Small intestine (tissue), 7 donors: ENCODE measurements at regions not wholly inside any gene's neighbourhood (a gene's known extent, or its start where the extent isn't known, plus 50 kb on each side); places are given as distances from the start of the nearest gene placed in this dataset.

Experiments
- DNase-seq, 2 donors: peaks; one replicate each; pipeline versions ENCODE4 v3.0.0 to v3.0.0-alpha.2; 2013
- FAIRE-seq: peaks from 2 replicates; lab custom pipeline; 2012; peaks lifted over from hg19 to GRCh38; lab: Jason Lieb, UNC
- H3K27ac ChIP-seq, 3 donors: one replicate each; pipeline ENCODE4 v1.5.1; 2013; ENCODE audit warnings: low read length in 2 of 3, mild to moderate bottlenecking in 2 of 3, control low read depth in 1 of 3, inconsistent platforms in 1 of 3, low read depth in 1 of 3, moderate library complexity in 1 of 3
- H3K27me3 ChIP-seq, 3 donors: one replicate each; pipeline ENCODE4 v1.6.1; 2013; ENCODE audit warnings: low read length in 3 of 3, inconsistent platforms in 1 of 3; ENCODE audit not compliant: control insufficient read depth in 3 of 3, insufficient read depth in 3 of 3
- H3K36me3 ChIP-seq, 3 donors: one replicate each; pipeline ENCODE4 v1.6.1; 2013; ENCODE audit warnings: low read length in 3 of 3, inconsistent platforms in 1 of 3, low read depth in 1 of 3, mild to moderate bottlenecking in 1 of 3, moderate library complexity in 1 of 3; ENCODE audit not compliant: control insufficient read depth in 3 of 3, insufficient read depth in 2 of 3
- H3K4me1 ChIP-seq, 3 donors: one replicate each; pipeline ENCODE4 v1.6.1; 2013; ENCODE audit warnings: low read length in 2 of 3, inconsistent platforms in 1 of 3, low read depth in 1 of 3, mild to moderate bottlenecking in 1 of 3, moderate library complexity in 1 of 3; ENCODE audit not compliant: control insufficient read depth in 3 of 3, insufficient read depth in 2 of 3
- H3K4me3 ChIP-seq, 3 donors: one replicate each; pipeline ENCODE4 v1.5.1; 2013; ENCODE audit warnings: low read length in 3 of 3, control low read depth in 1 of 3, inconsistent platforms in 1 of 3, low read depth in 1 of 3, mild to moderate bottlenecking in 1 of 3, moderate library complexity in 1 of 3
- H3K9me3 ChIP-seq, 2 donors: one replicate each; pipeline ENCODE4 v1.6.1; 2013; ENCODE audit warnings: low read depth in 1 of 2, low read length in 1 of 2; ENCODE audit not compliant: control insufficient read depth in 2 of 2, insufficient read depth in 1 of 2
- WGBS, 3 donors: extraction: QIAGEN DNeasy Blood & Tissue Kit; methylation state at CpG; one replicate each; pipeline ENCODE4 v1.1.7; 2013; 5-methylcytosine and 5-hydroxymethylcytosine counted together
- donor health status: healthy with polysubstance abuse.
- donor health status: control.
- donor health status: control.
- donor health status: Bipolar disorder and iron deficiency.
- donor health status: healthy.

DNA sequence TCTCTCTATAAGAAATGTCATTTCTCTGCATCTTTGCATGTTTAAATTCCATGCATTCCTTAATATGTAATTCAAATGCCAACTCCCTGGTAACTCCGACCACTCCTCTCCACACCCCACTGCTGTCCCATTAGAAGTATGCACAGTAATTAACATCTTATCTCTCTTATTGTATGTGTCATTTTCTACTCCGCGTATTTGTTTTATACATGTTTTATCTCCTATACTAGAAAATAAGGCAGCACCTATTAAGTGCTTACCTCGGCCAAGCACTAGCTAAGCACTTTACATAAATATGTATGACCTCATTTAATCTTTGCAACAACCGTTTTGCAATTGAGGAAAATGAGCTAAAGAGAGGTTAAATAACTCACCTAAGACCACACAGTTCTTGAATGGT is 469.8 kb downstream of the BCAT1 start:
- H3K27me3 ChIP-seq: no peaks in the 10 kb centered on the region
- FAIRE-seq (no peak), DNase-seq (no peak)
- no peak overlapping the region for H3K4me3 ChIP-seq
- H3K27ac ChIP-seq: no peak overlapping the region
- H3K9me3 ChIP-seq: no peaks in the 10 kb centered on the region
- H3K4me1 ChIP-seq: no peaks in the 10 kb centered on the region
- no peaks in the 10 kb centered on the region for H3K36me3 ChIP-seq
- WGBS, 3 donors: 35 to 78% (median 56%) methylated on average over 5 of the region's 5 CpGs

DNA sequence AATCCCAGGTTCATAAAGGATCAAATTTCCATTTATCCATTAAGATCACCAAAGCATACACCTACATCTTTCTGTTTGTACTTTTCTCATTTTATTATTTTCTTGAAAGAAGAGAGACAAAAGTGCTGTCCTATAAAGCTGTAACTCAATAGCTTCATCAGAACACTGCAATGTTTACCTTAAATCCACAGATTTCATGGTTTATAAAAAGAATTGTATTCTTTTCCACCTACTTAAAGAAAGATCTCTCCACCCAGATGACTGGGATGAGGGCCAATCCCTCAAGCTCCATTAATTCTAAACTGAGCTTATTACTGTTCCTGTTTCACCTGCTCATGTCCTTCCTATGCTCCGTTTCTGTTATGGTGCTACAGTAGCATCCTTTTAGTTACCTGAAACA is 470.6 kb downstream of the BCAT1 start:
- 74 to 87% (median 87%) methylated on average over 1 of the region's 1 CpG for WGBS, 3 donors
- Histone ChIP-seq H3K4me3 (no peak overlapping the region), H3K27me3 (no peaks in the 10 kb centered on the region), H3K9me3 (no peaks in the 10 kb centered on the region), H3K27ac (no peak overlapping the region), H3K4me1 (no peaks in the 10 kb centered on the region), H3K36me3 (no peaks in the 10 kb centered on the region)
- FAIRE-seq (no peak), DNase-seq (no peak)

DNA sequence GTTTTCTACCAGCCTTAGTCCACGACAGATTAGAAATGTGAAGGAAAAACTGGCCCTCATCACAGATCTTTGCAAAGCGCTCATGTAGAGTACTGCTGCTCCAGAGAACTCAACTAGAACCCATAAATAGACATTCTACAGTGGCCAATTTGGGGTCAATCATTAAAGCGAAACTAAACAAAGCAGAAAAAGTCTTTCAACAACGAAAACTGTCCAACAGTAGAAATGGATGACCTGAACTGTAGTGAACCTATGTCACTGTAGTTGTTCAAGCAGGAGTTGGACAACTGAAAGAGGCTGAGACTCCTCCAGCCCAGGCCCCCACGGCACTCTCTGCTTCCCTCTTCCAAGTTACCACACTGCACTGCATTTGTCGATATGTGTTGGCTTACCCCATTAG is 472.6 kb downstream of the BCAT1 start:
- Histone ChIP-seq H3K4me1 (no peaks in the 10 kb centered on the region), H3K27me3 (no peaks in the 10 kb centered on the region), H3K4me3 (no peak overlapping the region), H3K9me3 (no peaks in the 10 kb centered on the region), H3K36me3 (no peaks in the 10 kb centered on the region), H3K27ac (no peak overlapping the region)
- WGBS, 3 donors: 79 to 84% (median 80%) methylated on average over 6 of the region's 6 CpGs
- DNase-seq: no peak
- no peak for FAIRE-seq

DNA sequence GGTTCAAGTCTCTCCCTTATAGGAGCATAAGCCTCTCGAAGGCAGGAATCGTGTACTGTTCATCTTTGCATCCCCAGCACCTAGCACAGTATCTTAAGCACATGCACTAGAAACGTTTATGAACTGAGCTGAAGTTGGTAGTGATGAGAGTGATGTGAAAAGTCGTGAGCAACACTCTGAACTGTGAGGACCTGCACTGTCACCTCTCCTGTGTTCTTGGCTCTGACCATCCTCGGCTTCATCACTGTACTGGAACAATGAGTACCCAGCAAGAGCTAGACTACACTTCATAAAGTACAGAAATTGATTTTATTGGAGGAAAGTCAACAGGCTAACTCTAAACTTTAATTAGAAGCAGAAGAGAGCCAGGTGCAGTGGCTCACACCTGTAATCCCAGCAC is 473.6 kb downstream of the BCAT1 start:
- FAIRE-seq (no peak), DNase-seq (no peak)
- H3K4me1 ChIP-seq: no peaks in the 10 kb centered on the region
- H3K4me3 ChIP-seq: no peak overlapping the region
- H3K9me3 ChIP-seq: no peaks in the 10 kb centered on the region
- no peak overlapping the region for H3K27ac ChIP-seq
- H3K36me3 ChIP-seq: no peaks in the 10 kb centered on the region
- WGBS, 3 donors: 67 to 84% (median 69%) methylated on average over 5 of the region's 5 CpGs
- H3K27me3 ChIP-seq: no peaks in the 10 kb centered on the region

DNA sequence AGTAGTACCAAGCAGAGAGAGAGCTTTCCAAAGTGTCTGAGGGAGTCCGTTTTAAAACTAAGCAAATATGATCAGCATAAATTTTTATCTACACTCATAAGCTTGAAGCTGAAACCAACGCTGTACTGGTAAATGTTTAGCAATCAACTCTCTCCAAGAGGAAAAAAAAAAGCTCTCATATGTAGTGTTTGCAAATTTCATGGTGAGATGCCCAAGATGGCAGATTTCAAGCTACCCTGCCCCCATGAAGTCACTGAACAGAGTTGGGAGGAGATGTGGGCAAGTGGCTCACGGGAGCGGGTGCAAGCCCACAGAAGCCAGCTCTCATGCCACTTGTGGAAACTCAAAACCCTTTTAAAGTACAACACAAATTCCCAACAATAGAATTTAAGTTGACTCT is 475.8 kb downstream of the BCAT1 start:
- no peak for FAIRE-seq
- DNase-seq: no peak
- 50 to 79% (median 59%) methylated on average over 4 of the region's 4 CpGs for WGBS, 3 donors
- no peaks in the 10 kb centered on the region for H3K27me3 ChIP-seq
- no peak overlapping the region for H3K4me3 ChIP-seq
- no peaks in the 10 kb centered on the region for H3K4me1 ChIP-seq
- H3K36me3 ChIP-seq: no peaks in the 10 kb centered on the region
- H3K27ac ChIP-seq: no peak overlapping the region
- no peaks in the 10 kb centered on the region for H3K9me3 ChIP-seq

DNA sequence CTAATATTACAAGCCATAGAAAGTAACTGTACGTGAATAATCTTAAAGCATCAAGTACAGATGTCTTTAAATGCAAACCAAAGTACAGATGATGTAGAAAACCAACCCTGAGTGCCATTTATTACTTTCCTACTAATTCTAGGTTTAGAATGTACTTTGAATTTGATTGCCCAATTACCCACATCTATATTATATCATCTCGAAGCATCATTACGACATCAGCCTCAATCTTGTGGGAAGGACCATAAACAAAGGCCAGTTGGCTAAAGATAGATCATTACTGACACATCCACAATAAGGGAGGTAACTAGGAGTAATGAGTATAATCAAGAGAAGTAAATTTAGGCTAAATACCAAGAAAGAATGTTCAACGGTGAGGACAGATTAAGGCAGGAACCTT is 478.9 kb downstream of the BCAT1 start:
- 65 to 74% (median 72%) methylated on average over 4 of the region's 4 CpGs for WGBS, 3 donors
- H3K4me3 ChIP-seq: no peak overlapping the region
- no peak overlapping the region for H3K27ac ChIP-seq
- H3K36me3 ChIP-seq: no peaks in the 10 kb centered on the region
- H3K27me3 ChIP-seq: no peaks in the 10 kb centered on the region
- no peaks in the 10 kb centered on the region for H3K9me3 ChIP-seq
- DNase-seq (no peak), FAIRE-seq (no peak)
- no peaks in the 10 kb centered on the region for H3K4me1 ChIP-seq

DNA sequence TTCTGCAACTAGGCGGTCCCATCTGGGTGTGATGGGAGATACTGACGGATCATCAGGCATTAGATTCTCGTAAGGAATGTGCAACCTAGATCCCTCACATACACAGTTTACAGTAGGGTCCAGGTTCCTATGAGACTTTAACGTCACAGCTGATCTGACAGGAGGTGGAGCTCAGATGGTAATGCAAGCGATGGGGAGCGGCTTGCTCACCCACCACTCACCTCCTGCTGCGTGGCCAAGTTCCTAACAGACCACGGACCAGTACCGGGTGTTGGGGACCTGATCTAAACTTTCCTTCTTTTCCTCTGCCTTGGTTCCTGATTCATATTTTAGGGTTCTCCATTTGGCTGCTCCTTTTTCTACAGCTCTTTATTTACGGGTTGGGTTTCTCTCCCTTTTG is 479.8 kb downstream of the BCAT1 start:
- FAIRE-seq (no peak), DNase-seq (no peak)
- H3K4me1 ChIP-seq: no peaks in the 10 kb centered on the region
- H3K9me3 ChIP-seq: no peaks in the 10 kb centered on the region
- H3K27me3 ChIP-seq: no peaks in the 10 kb centered on the region
- H3K36me3 ChIP-seq: no peaks in the 10 kb centered on the region
- H3K27ac ChIP-seq: no peak overlapping the region
- WGBS, 3 donors: 83 to 95% (median 86%) methylated on average over 10 of the region's 10 CpGs
- no peak overlapping the region for H3K4me3 ChIP-seq

DNA sequence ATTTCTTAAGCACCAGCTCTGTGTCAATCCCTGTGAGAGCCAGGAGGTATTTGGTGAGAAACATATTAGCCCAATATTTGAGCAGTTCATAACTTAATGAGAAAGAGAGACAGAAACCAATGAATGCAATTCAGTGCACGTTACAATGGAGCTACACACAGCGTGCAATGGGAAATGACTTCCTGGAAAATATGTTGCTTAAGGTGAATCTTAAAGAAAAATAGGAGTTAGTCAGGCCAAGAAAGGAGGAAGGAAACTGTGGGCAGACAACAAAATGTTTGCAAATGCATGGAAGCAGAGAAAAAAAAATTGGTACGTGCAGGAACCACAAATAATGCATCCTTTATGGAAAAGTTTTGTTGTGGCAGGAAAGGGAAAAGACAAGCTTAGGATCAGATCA is 481.7 kb downstream of the BCAT1 start:
- H3K27ac ChIP-seq: no peak overlapping the region
- no peaks in the 10 kb centered on the region for H3K9me3 ChIP-seq
- no peaks in the 10 kb centered on the region for H3K36me3 ChIP-seq
- WGBS, 3 donors: 60 to 72% (median 61%) methylated on average over 3 of the region's 3 CpGs
- no peak overlapping the region for H3K4me3 ChIP-seq
- H3K4me1 ChIP-seq: no peaks in the 10 kb centered on the region
- no peak for FAIRE-seq
- no peak for DNase-seq
- H3K27me3 ChIP-seq: no peaks in the 10 kb centered on the region

DNA sequence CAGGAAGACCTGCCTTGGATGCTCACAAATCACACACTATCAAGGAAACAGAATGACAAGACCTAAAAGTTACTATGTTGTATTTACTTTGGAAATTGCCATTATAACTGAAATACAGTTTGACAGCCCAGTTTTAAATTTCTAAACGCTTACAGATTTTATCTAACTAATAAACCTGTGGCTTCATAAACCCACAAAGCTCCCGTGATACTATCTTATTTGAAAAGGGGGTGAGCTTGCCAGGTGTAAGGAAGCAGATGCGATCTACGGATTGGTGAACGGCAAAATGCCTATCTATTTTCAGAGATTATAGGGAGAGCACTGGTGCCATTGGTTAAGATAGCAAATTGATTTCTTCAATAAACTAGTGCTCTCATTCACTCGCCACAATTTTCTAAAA is 485.5 kb downstream of the BCAT1 start:
- Histone ChIP-seq H3K27ac (no peak overlapping the region), H3K36me3 (no peaks in the 10 kb centered on the region), H3K9me3 (no peaks in the 10 kb centered on the region), H3K27me3 (no peaks in the 10 kb centered on the region), H3K4me3 (no peak overlapping the region), H3K4me1 (no peaks in the 10 kb centered on the region)
- 58 to 65% (median 62%) methylated on average over 6 of the region's 6 CpGs for WGBS, 3 donors
- DNase-seq (no peak), FAIRE-seq (no peak)
